ENCODE measurements at regions not wholly inside any gene's neighbourhood (a gene's known extent, or its start where the extent isn't known, plus 50 kb on each side); places are given as distances from the start of the nearest gene placed in this dataset.

DNA sequence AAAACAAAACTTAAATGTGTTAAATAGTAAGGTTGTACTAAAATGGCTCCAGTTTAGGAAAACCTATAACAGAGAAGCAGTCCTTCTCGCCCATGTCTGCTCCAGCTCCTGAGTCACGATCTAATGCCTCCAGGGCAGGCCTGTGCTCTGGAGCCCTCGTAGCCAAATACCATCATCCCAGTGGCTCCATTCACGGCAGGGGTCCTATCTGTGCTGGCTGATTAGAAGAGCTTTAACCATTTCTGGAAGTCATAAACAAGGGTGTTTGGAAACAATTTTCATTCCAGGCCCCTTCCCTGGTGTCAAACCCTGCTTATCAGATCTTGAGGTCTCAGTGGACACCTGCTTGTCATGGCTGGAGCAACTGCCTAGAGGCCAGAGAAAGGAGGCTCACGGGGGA is 336.9 kb downstream of the SOX9 start (continued):
- TF ChIP-seq ZNF462 (CRISPR knock-in tag; IDR thresholded peaks at IDR 0.05) = no peak

- H3K36me3 ChIP-seq (ENCODE audit: insufficient read depth) = no peaks in the 10 kb centered on the region
- H3K79me2 ChIP-seq (replicated peaks; ENCODE audit: insufficient read depth) = no peaks in the 10 kb centered on the region
- H3F3A ChIP-seq (replicated peaks; ENCODE audit: low read depth) = no peaks in the 10 kb centered on the region
- H3K4me2 ChIP-seq = no peak overlapping the region
- Mint-ChIP-seq H3K9me3 (peaks cover 18% of the 10 kb centered on the region; the same call in 2 of the 3 replicates), H3K4me1 (peaks cover 5% of the 10 kb centered on the region; the same call in 1 of the 3 replicates), H3K27me3 (ENCODE audit: insufficient read depth, low read depth, poor library complexity) (peaks cover 3% of the 10 kb centered on the region), H3K4me3 (no peak overlapping the region), H3K27ac (no peak overlapping the region), H3K36me3 (ENCODE audit: low read depth) (peaks cover 9% of the 10 kb centered on the region; the same call in 1 of the 3 replicates)
- TF ChIP-seq STAT1 (IDR thresholded peaks at IDR 0.05; ENCODE audit: unreplicated experiment) (no peak), EZH2phosphoT487 (IDR thresholded peaks at IDR 0.05; ENCODE audit: unreplicated experiment) (no peak)
- H3K9me2 ChIP-seq (ENCODE audit: insufficient read depth) = no peaks in the 10 kb centered on the region
- ATAC-seq (no peak), DNase-seq (ENCODE audit: low spot score) (no peak)
- H3K27me3 ChIP-seq (ENCODE audit: insufficient read depth) = no peaks in the 10 kb centered on the region
- no peak overlapping the region for H2AFZ ChIP-seq
- H3K4me3 ChIP-seq = no peak overlapping the region
- no peaks in the 10 kb centered on the region for H4K20me1 ChIP-seq (replicated peaks; ENCODE audit: insufficient read depth)
- no peaks in the 10 kb centered on the region for H3K4me1 ChIP-seq (ENCODE audit: insufficient read depth)
- no peak overlapping the region for H3K27ac ChIP-seq (ENCODE audit: low read depth)
These were observed 337.5 kb downstream of the SOX9 start for GRCh38 chr17:72458301-72458700.

- Histone ChIP-seq H3F3A (replicated peaks; ENCODE audit: low read depth) (no peaks in the 10 kb centered on the region), H3K36me3 (ENCODE audit: insufficient read depth) (no peaks in the 10 kb centered on the region), H3K9me2 (ENCODE audit: insufficient read depth) (no peaks in the 10 kb centered on the region), H4K20me1 (replicated peaks; ENCODE audit: insufficient read depth) (no peaks in the 10 kb centered on the region), H3K4me3 (no peak overlapping the region), H3K4me1 (ENCODE audit: insufficient read depth) (no peaks in the 10 kb centered on the region), H3K27ac (ENCODE audit: low read depth) (no peak overlapping the region), H3K27me3 (ENCODE audit: insufficient read depth) (no peaks in the 10 kb centered on the region), H2AFZ (no peak overlapping the region), H3K4me2 (no peak overlapping the region), H3K79me2 (replicated peaks; ENCODE audit: insufficient read depth) (no peaks in the 10 kb centered on the region)
- ATAC-seq (no peak), DNase-seq (ENCODE audit: low spot score) (no peak)
- Mint-ChIP-seq H3K27ac (no peak overlapping the region), H3K4me1 (peaks cover 12% of the 10 kb centered on the region), H3K36me3 (ENCODE audit: low read depth) (peaks cover 15% of the 10 kb centered on the region; the same call in 1 of the 3 replicates), H3K27me3 (ENCODE audit: insufficient read depth, low read depth, poor library complexity) (peaks cover 6% of the 10 kb centered on the region), H3K9me3 (peaks cover 20% of the 10 kb centered on the region; the same call in 2 of the 3 replicates), H3K4me3 (no peak overlapping the region)
- TF ChIP-seq, protein P1, sequence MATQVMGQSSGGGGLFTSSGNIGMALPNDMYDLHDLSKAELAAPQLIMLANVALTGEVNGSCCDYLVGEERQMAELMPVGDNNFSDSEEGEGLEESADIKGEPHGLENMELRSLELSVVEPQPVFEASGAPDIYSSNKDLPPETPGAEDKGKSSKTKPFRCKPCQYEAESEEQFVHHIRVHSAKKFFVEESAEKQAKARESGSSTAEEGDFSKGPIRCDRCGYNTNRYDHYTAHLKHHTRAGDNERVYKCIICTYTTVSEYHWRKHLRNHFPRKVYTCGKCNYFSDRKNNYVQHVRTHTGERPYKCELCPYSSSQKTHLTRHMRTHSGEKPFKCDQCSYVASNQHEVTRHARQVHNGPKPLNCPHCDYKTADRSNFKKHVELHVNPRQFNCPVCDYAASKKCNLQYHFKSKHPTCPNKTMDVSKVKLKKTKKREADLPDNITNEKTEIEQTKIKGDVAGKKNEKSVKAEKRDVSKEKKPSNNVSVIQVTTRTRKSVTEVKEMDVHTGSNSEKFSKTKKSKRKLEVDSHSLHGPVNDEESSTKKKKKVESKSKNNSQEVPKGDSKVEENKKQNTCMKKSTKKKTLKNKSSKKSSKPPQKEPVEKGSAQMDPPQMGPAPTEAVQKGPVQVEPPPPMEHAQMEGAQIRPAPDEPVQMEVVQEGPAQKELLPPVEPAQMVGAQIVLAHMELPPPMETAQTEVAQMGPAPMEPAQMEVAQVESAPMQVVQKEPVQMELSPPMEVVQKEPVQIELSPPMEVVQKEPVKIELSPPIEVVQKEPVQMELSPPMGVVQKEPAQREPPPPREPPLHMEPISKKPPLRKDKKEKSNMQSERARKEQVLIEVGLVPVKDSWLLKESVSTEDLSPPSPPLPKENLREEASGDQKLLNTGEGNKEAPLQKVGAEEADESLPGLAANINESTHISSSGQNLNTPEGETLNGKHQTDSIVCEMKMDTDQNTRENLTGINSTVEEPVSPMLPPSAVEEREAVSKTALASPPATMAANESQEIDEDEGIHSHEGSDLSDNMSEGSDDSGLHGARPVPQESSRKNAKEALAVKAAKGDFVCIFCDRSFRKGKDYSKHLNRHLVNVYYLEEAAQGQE (IDR thresholded peaks at IDR 0.05; ENCODE audit: unreplicated experiment) = no peak
- no peak for TF ChIP-seq ETS1 (IDR thresholded peaks at IDR 0.05)
- no peak for TF ChIP-seq EZH2 (IDR thresholded peaks at IDR 0.05; ENCODE audit: low read depth, unreplicated experiment)
These were observed 339.9 kb downstream of the SOX9 start for GRCh38 chr17:72460711-72461110.

Data from GM23338 (cell line).